GM18517 (cell line): ENCODE measurements at regions not wholly inside any gene's neighbourhood (a gene's known extent, or its start where the extent isn't known, plus 50 kb on each side); places are given as distances from the start of the nearest gene placed in this dataset.
"Not testable (repeated sequence)": the region's sequence is repeated elsewhere in the genome, so short reads cannot be mapped to it uniquely, and the experiment has no call there.

Source experiments
- ATAC-seq: cut with Tn5 transposase; IDR thresholded peaks from one replicate; pipeline ENCODE4 v1.9.1; 2021; ENCODE audit warnings: mild to moderate bottlenecking, moderate library complexity; ENCODE audit not compliant: unreplicated experiment

GRCh38 chr10:29185050-29185449 is 103.8 kb upstream of the LYZL1 start:
- no peak for ATAC-seq

GRCh38 chr10:29186221-29186620 is 102.6 kb upstream of the LYZL1 start:
- ATAC-seq: no peak

GRCh38 chr10:29189256-29189655 is 99.6 kb upstream of the LYZL1 start:
- ATAC-seq: no peak

GRCh38 chr10:29191674-29192073 is 97.2 kb upstream of the LYZL1 start:
- no peak for ATAC-seq

GRCh38 chr10:29199339-29199738 is 89.5 kb upstream of the LYZL1 start:
- ATAC-seq: no peak

- no peak for ATAC-seq
These were observed 88.8 kb upstream of the LYZL1 start for GRCh38 chr10:29199941-29200679.

GRCh38 chr10:29202386-29202940 is 86.4 kb upstream of the LYZL1 start:
- ATAC-seq: no peak

- no peak for ATAC-seq
These were observed 85.4 kb upstream of the LYZL1 start for GRCh38 chr10:29203432-29203831.

GRCh38 chr10:29204070-29204800 is 84.6 kb upstream of the LYZL1 start:
- ATAC-seq: no peak

- ATAC-seq: no peak
These were observed 83.1 kb upstream of the LYZL1 start for GRCh38 chr10:29205787-29206186.

GRCh38 chr10:29208845-29209244 is 80.0 kb upstream of the LYZL1 start:
- no peak for ATAC-seq

- ATAC-seq: no peak
These were observed 79.0 kb upstream of the LYZL1 start for GRCh38 chr10:29209830-29210229.

GRCh38 chr10:29210266-29210868 is 78.5 kb upstream of the LYZL1 start:
- no peak for ATAC-seq

GRCh38 chr10:29212597-29212996 is 76.3 kb upstream of the LYZL1 start:
- ATAC-seq: no peak

GRCh38 chr10:29214551-29214950 is 74.3 kb upstream of the LYZL1 start:
- ATAC-seq: no peak

- ATAC-seq: no peak
These were observed 71.6 kb upstream of the LYZL1 start for GRCh38 chr10:29217292-29217738.

- ATAC-seq: no peak
These were observed 65.5 kb upstream of the LYZL1 start for GRCh38 chr10:29223326-29223725.

GRCh38 chr10:29224631-29225030 is 64.2 kb upstream of the LYZL1 start:
- no peak for ATAC-seq

- ATAC-seq: no peak
These were observed 61.7 kb upstream of the LYZL1 start for GRCh38 chr10:29227201-29227600.

GRCh38 chr10:29228562-29228961 is 60.3 kb upstream of the LYZL1 start:
- no peak for ATAC-seq

GRCh38 chr10:29229258-29229705 is 59.6 kb upstream of the LYZL1 start:
- ATAC-seq: no peak

GRCh38 chr10:29236910-29237309 is 52.0 kb upstream of the LYZL1 start:
- ATAC-seq: not testable (repeated sequence)
